Mucosa of gallbladder (tissue), 1 donor: ENCODE measurements at regions not wholly inside any gene's neighbourhood (a gene's known extent, or its start where the extent isn't known, plus 50 kb on each side); places are given as distances from the start of the nearest gene placed in this dataset.
"Not testable (repeated sequence)": the region's sequence is repeated elsewhere in the genome, so short reads cannot be mapped to it uniquely, and the experiment has no call there.

Experiments
- DNase-seq: peaks from one replicate; pipeline ENCODE4 v3.0.0-alpha.2; 2020; ENCODE audit warnings: low spot score
- donor health status: DM: no; HTN: no; CAD: no.

DNA sequence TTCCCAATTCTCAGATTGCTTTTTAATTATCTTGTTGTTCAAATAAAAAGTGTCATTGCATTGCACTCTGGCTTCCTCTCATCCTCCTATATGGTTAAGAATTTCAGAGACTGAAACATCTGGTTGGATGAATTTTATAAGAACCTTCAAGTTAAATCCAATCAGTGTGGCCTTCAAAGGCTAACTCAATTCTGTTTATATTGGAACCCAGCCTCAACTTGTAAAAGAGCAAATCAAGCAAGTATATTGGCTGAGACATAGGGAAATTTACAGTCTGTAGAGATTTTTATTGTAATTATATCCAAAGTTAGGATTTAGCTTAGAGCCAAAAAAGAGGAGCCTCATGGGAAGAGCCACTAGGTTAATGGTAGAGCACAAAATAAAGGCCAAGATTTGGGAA, 159.9 kb upstream of the FER start:
- DNase-seq, result no peak

- no peak for DNase-seq
Measured at GRCh38 chr5:108581026-108581425, 166.7 kb upstream of the FER start.

DNA sequence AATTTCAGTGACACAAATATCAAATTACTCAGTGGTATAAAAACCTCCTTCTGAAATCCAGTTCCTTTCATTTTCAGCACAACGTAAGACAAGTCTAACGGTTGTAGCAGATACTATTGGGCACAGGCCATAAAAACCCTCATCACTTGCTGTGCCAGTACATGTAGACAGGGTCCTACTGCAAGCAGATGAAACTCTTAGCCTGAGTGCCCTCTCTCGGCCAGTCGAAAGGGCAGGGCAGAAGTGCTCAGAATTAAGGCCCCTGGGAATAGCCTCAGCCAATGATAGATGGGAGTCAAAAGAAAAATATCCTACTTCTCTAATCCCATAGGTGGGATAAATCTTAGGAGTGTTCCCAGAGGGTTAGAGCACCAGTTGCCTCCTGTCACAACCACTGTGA, 168.5 kb upstream of the FER start:
- no peak for DNase-seq

DNA sequence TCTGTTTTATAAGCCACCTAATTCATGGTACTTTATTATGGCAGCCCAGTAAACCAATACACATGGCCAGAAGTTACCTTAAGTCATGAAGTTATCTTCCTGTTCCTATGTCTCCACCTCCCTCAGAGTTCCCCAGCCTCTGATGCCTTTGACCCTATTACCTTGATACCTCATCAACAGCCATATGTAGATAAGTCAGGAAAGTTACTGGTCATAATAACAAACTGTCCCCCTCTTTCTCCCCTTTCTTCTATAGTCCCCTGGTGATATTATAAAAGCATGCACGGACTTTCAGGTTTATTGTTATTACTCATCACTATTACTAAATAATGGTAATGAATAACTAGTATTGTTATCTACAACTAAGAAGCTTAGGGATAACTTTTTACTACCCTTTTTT, 168.9 kb upstream of the FER start:
- no peak for DNase-seq

GRCh38 chr5:108567429-108567828, 180.3 kb upstream of the FER start:
- no peak for DNase-seq

- DNase-seq, result no peak
Measured at GRCh38 chr5:108564441-108564840, 182.5 kb upstream of the FBXL17 start.

DNA sequence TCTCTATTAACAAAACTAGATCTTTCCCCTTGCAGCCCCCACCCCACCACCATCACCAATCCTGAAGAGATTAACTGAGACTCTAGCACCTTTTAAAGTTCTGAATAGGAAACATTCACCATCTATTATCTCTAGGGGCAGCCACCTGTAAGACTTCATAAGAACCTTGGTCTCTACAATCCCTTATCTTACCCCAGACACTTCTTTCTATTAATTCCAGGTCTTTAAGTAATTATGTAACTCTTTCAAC, 180.2 kb upstream of the FBXL17 start:
- DNase-seq, result no peak

- no peak for DNase-seq
Measured at GRCh38 chr5:108561416-108562204, 179.7 kb upstream of the FBXL17 start.

DNA sequence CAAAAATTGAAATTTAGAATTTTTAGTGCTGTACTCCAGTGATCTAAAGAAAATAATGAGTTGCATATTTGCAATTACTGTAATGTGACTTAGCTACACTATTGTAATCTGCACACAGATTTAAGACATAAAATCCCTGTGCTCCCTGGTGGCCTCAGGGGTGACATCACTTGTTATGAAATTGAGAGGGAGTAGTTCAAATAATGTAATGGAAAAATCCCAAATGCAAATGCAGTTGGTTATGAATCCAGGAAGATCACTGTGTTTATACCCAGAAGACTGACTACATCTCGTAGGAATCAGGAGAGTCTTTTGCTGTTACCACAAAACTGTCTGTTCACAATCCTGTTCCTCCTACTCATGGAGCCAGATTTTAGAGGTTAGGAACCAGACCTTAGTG, 178.7 kb upstream of the FBXL17 start:
- no peak for DNase-seq

DNA sequence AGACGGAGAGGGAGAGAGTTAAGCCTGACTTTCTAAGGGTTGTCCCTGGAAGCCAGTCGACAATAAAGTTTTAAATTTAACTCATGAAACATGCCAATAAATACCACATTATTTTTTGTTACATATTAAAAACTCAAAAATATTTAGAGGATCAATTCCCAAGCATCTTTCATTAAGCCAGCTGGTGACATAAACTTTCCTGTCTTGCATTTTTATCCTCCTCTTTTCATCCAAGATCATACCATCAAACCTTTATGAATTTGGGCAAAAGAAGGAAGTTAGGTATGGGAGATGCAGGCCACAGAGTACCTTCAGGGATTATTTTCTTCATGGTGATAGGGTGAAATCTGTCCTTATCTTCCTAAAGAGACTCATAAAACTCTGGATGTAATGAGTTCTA, 178.3 kb upstream of the FBXL17 start:
- DNase-seq, result no peak

DNA sequence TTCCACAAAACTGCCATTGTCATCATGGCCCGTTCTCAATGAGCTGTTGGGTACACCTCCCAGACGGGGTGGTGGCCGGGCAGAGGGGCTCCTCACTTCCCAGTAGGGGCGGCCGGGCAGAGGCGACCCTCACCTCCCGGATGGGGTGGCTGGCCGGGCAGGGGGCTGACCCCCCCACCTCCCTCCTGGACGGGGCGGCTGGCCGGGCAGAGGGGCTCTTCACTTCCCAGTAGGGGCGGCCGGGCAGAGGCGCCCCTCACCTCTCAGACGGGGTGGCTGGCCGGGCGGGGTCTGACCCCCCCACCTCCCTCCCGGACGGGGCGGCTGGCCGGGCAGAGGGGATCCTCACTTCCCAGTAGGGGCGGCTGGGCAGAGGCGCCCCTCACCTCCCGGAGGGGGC, 176.9 kb upstream of the FBXL17 start:
- not testable (repeated sequence) for DNase-seq

DNA sequence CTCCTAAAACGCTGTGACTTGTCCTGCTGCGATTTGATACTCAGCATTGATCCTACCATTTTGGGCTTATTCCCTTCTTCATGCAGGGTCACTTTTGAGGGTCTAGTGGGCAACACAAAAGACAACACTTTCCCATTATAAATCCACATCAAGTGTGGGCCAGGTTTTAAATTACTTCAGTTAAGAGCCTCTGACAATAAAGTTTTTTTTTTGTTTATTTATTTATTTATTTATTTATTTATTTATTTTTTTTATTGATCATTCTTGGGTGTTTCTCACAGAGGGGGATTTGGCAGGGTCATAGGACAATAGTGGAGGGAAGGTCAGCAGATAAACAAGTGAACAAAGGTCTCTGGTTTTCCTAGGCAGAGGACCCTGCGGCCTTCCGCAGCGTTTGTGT, 176.2 kb upstream of the FBXL17 start:
- DNase-seq, result not testable (repeated sequence)

GRCh38 chr5:108557686-108558085, 175.8 kb upstream of the FBXL17 start:
- no peak for DNase-seq

GRCh38 chr5:108556441-108557145, 174.7 kb upstream of the FBXL17 start:
- no peak for DNase-seq

DNA sequence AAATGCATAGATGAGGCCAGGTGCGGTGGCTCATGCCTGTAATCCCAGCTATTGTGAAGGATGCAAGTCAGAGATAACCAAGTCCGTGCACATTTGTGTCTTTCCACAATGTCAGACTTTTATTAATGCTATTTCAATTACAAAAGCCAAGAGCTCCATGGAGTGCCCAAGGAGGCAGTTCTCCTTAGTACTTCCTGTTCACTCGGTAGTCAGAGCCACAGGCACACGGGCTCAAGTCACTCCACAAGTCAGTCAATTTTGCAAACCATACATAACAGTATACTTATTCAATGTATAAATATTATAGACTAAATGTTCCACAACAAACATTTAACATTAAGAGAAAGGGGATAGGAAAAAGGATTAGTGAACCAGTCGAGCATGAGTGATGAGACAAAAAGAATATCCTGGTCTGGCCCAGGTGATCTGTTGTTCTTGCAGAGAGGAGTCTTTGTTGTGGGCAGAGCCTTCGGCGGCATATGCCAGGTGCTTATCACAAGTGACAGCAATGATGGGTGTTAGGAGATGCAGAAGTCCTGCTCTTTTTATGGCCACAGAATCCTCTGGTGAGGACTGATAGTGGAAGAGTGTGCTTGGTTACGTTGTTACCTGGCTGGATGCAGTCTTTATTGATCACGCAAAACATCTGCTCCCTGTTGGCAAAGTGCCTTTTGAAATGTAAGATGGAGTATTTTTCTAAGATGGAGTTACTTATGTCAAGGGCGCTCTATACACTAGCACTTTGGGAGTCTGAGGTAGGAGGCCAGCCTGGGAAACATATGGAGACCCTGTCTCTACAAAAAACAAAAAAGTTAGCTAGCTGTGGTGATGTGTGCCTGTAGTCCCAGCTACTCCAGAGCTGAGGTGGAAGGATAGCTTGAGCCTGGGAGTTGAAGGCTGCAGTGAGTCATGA, 167.0 kb upstream of the FBXL17 start:
- DNase-seq, result no peak

GRCh38 chr5:108546939-108547338, 165.0 kb upstream of the FBXL17 start:
- no peak for DNase-seq

DNA sequence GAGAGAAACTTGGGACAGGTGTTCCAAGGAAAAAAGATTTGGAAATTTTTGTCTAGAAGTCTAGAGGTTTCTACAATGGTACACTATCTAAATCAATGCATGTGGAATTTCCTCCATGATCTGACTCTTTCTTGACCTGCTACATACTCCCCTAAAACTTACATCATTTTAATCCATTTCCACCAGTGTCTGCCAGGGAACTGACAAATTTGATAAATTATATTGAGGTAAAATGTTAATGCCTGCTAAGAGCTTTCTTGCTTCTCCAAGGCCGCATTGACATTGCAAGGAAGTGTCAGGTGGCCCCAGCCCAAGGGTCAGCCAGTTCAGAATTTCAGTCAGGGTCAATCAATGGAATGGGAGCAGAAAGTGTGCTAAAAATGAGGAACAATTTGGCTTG, 163.4 kb upstream of the FBXL17 start:
- no peak for DNase-seq

DNA sequence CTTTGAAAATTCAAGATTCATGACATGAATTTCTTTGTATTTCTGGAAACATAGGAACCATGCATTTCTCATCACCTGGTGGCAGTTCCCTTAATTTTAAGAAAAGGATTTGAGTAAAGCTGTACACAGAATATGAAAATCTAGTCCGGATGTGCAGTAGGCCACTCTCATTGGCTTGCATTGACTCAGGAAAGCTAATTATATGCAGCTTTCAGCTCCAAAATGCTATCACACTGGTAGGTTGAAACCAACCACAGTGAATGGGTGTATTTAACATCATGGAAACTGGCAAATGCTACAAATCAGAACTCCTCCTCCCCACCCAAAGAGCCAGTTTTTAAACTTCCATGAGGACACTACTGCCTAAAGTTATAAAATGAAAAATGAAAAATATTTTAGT, 161.6 kb upstream of the FBXL17 start:
- DNase-seq, result no peak

DNA sequence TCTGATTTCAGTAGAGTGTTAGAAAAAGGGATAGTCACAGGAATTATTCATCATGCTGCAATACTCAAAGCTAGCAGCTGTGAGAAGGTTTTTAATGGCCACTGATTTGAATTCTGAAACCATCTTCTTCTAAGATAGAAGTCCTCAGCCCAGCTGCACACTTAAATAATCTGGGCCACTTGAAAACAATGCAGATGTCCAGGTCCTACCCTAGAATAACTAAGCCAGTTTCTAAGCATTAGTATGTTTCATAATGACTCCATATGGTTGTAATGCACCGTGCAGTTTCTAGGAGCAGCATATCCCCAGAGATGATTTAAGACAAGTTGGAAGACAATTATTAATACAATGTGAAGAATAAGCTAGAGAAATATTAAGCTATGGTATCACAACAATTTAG, 159.9 kb upstream of the FBXL17 start:
- no peak for DNase-seq

DNA sequence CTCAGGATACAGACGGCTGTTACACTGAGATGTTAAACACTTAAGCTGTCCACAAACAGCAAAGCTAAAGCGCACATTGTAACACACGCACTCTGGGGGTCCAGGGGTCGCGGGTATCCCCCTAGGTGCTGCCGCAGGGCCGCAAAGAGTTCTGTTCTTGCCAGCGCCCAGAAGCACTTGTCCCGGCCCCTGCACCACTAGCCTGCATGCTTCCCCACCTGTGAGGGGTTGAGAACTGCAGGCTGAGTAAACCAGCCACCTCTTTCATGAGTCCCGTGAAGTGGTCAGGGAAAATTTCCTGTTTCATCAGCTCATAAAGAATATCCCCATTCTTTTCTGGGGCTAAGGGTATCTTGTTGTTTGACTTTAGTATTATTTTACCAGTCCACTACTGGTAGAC, 154.4 kb upstream of the FBXL17 start:
- no peak for DNase-seq

- DNase-seq, result not testable (repeated sequence)
Measured at GRCh38 chr5:108532129-108532445, 150.2 kb upstream of the FBXL17 start.

DNA sequence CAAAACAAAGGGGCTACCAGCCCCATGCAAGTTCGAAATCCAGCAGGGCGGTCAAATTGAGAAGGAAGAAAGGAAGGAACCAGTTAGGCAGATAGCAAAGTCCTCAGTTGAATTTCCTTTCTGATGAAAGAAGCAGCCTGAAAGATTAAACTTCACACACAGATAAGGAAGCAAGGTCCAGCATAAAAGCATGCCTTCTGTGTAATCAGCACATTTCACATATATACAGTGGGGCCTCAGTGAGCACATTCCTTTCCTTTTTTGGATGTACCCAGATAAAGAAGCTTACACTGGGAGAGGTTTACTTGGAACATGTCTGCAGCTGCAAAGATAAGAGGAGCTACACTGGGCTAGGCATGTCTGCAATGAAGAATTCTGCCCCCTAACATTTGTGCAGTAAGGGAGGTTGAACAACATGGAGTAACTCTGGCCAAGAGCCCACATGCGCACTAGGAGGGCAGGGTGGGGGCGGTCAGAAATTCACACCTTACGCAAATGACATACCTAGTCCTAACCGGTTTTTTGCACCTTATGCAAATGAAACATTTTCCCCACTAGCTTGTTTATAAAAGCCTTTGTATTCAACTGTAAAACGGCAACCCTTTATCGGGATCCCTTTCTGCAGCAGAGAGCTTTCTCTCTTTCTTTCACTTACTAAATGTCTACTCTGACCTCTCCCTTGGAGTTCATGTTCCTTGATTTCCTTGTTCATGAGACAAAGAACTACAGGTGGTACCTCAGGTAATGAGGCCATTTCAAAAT, 149.7 kb upstream of the FBXL17 start:
- no peak for DNase-seq
